DOHH2 (cell line): ENCODE measurements at regions not wholly inside any gene's neighbourhood (a gene's known extent, or its start where the extent isn't known, plus 50 kb on each side); places are given as distances from the start of the nearest gene placed in this dataset.

ENCODE experiments used
- CTCF ChIP-seq: fragments of 200-600 bp; sonication (generic); IDR thresholded peaks from one replicate; pipeline ENCODE4 v1.5.1; 2014; ENCODE audit warnings: antibody characterized with exemption, mild to moderate bottlenecking, low read depth, low read length; ENCODE audit not compliant: poor library complexity, severe bottlenecking
- EZH2phosphoT487 ChIP-seq: fragments of 200-600 bp; sonication (generic); IDR thresholded peaks from 2 replicates; pipeline ENCODE4 v1.6.1; 2017; ENCODE audit warnings: borderline replicate concordance, mild to moderate bottlenecking, antibody characterized with exemption, low read length, moderate library complexity, mixed read lengths

GRCh38 chr1:218751208-218751948, 406.2 kb downstream of the TGFB2 start:
- TF ChIP-seq CTCF (no peak), EZH2phosphoT487 (no peak)
